WTC11 (cell line): ENCODE measurements at regions not wholly inside any gene's neighbourhood (a gene's known extent, or its start where the extent isn't known, plus 50 kb on each side); places are given as distances from the start of the nearest gene placed in this dataset.

Source experiments
- ATAC-seq: fragments of 200-7000 bp; cut with Tn5 transposase; 2 replicates; pipeline ENCODE4 v1.10.0; 2021; ENCODE audit warnings: mild to moderate bottlenecking, moderate library complexity
- CTCF ChIA-PET: fragments of 300-600 bp; sonication (Branson Sonifier 250); formaldehyde crosslinking; loops from one replicate; lab custom pipeline; 2021; ENCODE audit warnings: antibody characterized with exemption; lab: Charles Lee
- POLR2A ChIA-PET: fragments of 350-600 bp; sonication (Branson Sonifier 250); formaldehyde crosslinking; loops from one replicate; lab custom pipeline; 2021; ENCODE audit warnings: antibody characterized with exemption; lab: Charles Lee
- DNase-seq: peaks from one replicate; pipeline ENCODE4 v3.0.0; 2021; ENCODE audit warnings: low spot score
- H3K27ac Mint-ChIP-seq: 2 replicates; pipeline ENCODE4 v1.8.0; 2021; ENCODE audit warnings: mixed read lengths
- H3K27me3 Mint-ChIP-seq: 2 replicates; pipeline ENCODE4 v1.8.0; 2021; ENCODE audit warnings: low read depth, mild to moderate bottlenecking, moderate library complexity, mixed read lengths
- H3K36me3 Mint-ChIP-seq: 2 replicates; pipeline ENCODE4 v1.8.0; 2021; ENCODE audit warnings: mixed read lengths
- H3K4me1 Mint-ChIP-seq: 2 replicates; pipeline ENCODE4 v1.8.0; 2022; ENCODE audit warnings: mixed read lengths
- H3K4me3 Mint-ChIP-seq: 2 replicates; pipeline ENCODE4 v1.8.0; 2021; ENCODE audit warnings: mild to moderate bottlenecking, moderate library complexity, mixed read lengths
- H3K9me3 Mint-ChIP-seq: 2 replicates; pipeline ENCODE4 v1.8.0; 2021; ENCODE audit warnings: mixed read lengths
- CDX4 ChIP-seq: fragments of 250-450 bp; sonication (Bioruptor Pico); IDR thresholded peaks from 2 replicates; pipeline ENCODE4 v1.9.0; 2021; ENCODE audit warnings: moderate library complexity, mild to moderate bottlenecking, inconsistent platforms, borderline replicate concordance
- E2F4 ChIP-seq: sonication (generic); formaldehyde crosslinking; IDR thresholded peaks from 2 replicates; pipeline ENCODE4 v1.8.1; 2022; ENCODE audit warnings: low read depth, mild to moderate bottlenecking, moderate library complexity, missing genetic modification reagents, borderline replicate concordance
- ELF4 ChIP-seq: sonication (generic); formaldehyde crosslinking; IDR thresholded peaks from 2 replicates; pipeline ENCODE4 v1.8.1; 2022; ENCODE audit warnings: low read depth, mild to moderate bottlenecking, moderate library complexity, missing genetic modification reagents
- JAZF1 ChIP-seq: fragments of 250-450 bp; sonication (Bioruptor Pico); IDR thresholded peaks from 2 replicates; pipeline ENCODE4 v1.9.0; 2021; ENCODE audit warnings: moderate library complexity, mild to moderate bottlenecking, inconsistent platforms
- NFATC4 ChIP-seq: fragments of 250-450 bp; sonication (Bioruptor Pico); IDR thresholded peaks from 2 replicates; pipeline ENCODE4 v1.9.0; 2021; ENCODE audit warnings: mild to moderate bottlenecking
- NR1H2 ChIP-seq: sonication (generic); formaldehyde crosslinking; IDR thresholded peaks from 2 replicates; pipeline ENCODE4 v1.9.0; 2021; ENCODE audit warnings: mild to moderate bottlenecking, moderate library complexity, missing genetic modification reagents
- NR3C1 ChIP-seq: sonication (generic); formaldehyde crosslinking; conservative IDR thresholded peaks from 2 replicates; pipeline ENCODE4 v1.8.1; 2023; ENCODE audit warnings: low read depth, mild to moderate bottlenecking, missing genetic modification reagents
- RELA ChIP-seq: sonication (generic); formaldehyde crosslinking; IDR thresholded peaks from 2 replicates; pipeline ENCODE4 v1.8.1; 2022; ENCODE audit warnings: missing genetic modification reagents, mild to moderate bottlenecking, borderline replicate concordance
- SMAD3 ChIP-seq: sonication (generic); formaldehyde crosslinking; IDR thresholded peaks from 2 replicates; pipeline ENCODE4 v1.8.0; 2022; ENCODE audit warnings: missing genetic modification reagents, mild to moderate bottlenecking, borderline replicate concordance
- SP1 ChIP-seq: sonication (generic); formaldehyde crosslinking; conservative IDR thresholded peaks from 2 replicates; pipeline ENCODE4 v1.8.1; 2022; ENCODE audit warnings: missing genetic modification reagents
- TEAD1 ChIP-seq: sonication (generic); formaldehyde crosslinking; IDR thresholded peaks from 2 replicates; pipeline ENCODE4 v1.8.0; 2022; ENCODE audit warnings: mild to moderate bottlenecking, missing genetic modification reagents
- ZNF232 ChIP-seq: sonication (generic); formaldehyde crosslinking; IDR thresholded peaks from 2 replicates; pipeline ENCODE4 v1.8.0; 2022; ENCODE audit warnings: mild to moderate bottlenecking, missing genetic modification reagents
- ZNF423 ChIP-seq: fragments of 250-450 bp; sonication (Bioruptor Pico); IDR thresholded peaks from 2 replicates; pipeline ENCODE4 v2.1.2; 2022; ENCODE audit warnings: mild to moderate bottlenecking, moderate library complexity
- TF ChIP-seq, protein P1 (sequence below): sonication (generic); formaldehyde crosslinking; IDR thresholded peaks from 2 replicates; pipeline ENCODE4 v1.8.1; 2022; ENCODE audit warnings: mild to moderate bottlenecking, moderate library complexity, missing genetic modification reagents
- TF ChIP-seq, protein P2 (sequence below): sonication (generic); formaldehyde crosslinking; conservative IDR thresholded peaks from 2 replicates; pipeline ENCODE4 v1.8.1; 2022; ENCODE audit warnings: mild to moderate bottlenecking, missing genetic modification reagents
- TF ChIP-seq, protein P3 (sequence below): sonication (generic); formaldehyde crosslinking; IDR thresholded peaks from 2 replicates; pipeline ENCODE4 v1.8.1; 2023; ENCODE audit warnings: mild to moderate bottlenecking, missing genetic modification reagents, moderate library complexity
- TF ChIP-seq, protein P4 (sequence below): sonication (generic); formaldehyde crosslinking; IDR thresholded peaks from 2 replicates; pipeline ENCODE4 v1.8.1; 2023; ENCODE audit warnings: mild to moderate bottlenecking, missing genetic modification reagents, moderate library complexity

- TF ChIP-seq RELA (CRISPR knock-in tag), result no peak
Measured at GRCh38 chr6:87972279-87972678, 75.4 kb upstream of the SPACA1 start (continued).

DNA sequence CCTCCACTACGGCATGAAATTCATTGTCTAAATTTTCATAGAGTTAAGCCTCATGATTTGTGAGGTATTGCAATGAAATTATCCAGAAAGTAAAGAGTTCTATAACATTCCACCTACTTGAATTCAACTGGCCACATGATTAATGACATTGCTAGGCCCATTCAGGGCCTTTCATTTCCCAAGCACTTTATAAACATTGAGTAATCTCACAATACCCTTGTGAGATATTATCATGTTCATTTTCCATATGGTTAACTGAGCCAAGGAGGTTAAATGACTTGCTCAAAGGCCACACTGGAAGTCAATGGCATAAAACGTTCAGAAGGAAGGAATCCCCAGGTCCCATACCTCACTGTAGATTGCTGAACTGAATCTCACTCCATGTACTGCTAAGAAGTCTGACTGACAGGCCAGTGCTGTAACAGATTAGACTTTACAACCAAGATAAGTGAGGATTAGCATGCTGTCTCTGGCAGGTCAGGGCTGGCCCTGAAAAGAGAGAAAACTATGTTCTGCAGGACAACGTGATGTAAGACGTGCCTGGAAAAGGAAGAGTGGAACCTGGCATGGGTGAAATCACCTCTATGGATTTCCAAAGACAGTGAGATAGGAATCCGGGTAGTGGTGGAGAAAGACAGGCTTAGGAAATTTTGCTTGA, 75.9 kb upstream of the SPACA1 start:
- Mint-ChIP-seq H3K4me3 (no peak overlapping the region), H3K9me3 (peaks cover 8% of the 10 kb centered on the region), H3K27ac (no peak overlapping the region), H3K36me3 (no peaks in the 10 kb centered on the region), H3K27me3 (no peaks in the 10 kb centered on the region), H3K4me1 (no peaks in the 10 kb centered on the region)
- POLR2A ChIA-PET, result no interaction called here
- ATAC-seq, result no peak
- TF ChIP-seq NFATC4 (CRISPR knock-in tag) (no peak), ZNF232 (CRISPR knock-in tag) (no peak), E2F4 (no peak), NR3C1 (no peak), SP1 (no peak), JAZF1 (no peak), TEAD1 (CRISPR knock-in tag) (no peak), ELF4 (CRISPR knock-in tag) (no peak), ZNF423 (CRISPR knock-in tag) (no peak), NR1H2 (no peak), CDX4 (CRISPR knock-in tag) (no peak)
- TF ChIP-seq, protein P1, sequence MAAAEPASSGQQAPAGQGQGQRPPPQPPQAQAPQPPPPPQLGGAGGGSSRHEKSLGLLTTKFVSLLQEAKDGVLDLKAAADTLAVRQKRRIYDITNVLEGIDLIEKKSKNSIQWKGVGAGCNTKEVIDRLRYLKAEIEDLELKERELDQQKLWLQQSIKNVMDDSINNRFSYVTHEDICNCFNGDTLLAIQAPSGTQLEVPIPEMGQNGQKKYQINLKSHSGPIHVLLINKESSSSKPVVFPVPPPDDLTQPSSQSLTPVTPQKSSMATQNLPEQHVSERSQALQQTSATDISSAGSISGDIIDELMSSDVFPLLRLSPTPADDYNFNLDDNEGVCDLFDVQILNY (CRISPR knock-in tag), result no peak
- TF ChIP-seq, protein P2, sequence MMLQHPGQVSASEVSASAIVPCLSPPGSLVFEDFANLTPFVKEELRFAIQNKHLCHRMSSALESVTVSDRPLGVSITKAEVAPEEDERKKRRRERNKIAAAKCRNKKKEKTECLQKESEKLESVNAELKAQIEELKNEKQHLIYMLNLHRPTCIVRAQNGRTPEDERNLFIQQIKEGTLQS, result no peak
- TF ChIP-seq, protein P3, sequence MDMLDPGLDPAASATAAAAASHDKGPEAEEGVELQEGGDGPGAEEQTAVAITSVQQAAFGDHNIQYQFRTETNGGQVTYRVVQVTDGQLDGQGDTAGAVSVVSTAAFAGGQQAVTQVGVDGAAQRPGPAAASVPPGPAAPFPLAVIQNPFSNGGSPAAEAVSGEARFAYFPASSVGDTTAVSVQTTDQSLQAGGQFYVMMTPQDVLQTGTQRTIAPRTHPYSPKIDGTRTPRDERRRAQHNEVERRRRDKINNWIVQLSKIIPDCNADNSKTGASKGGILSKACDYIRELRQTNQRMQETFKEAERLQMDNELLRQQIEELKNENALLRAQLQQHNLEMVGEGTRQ (CRISPR knock-in tag), result no peak
- TF ChIP-seq, protein P4, sequence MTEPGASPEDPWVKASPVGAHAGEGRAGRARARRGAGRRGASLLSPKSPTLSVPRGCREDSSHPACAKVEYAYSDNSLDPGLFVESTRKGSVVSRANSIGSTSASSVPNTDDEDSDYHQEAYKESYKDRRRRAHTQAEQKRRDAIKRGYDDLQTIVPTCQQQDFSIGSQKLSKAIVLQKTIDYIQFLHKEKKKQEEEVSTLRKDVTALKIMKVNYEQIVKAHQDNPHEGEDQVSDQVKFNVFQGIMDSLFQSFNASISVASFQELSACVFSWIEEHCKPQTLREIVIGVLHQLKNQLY (CRISPR knock-in tag), result no peak
- TF ChIP-seq, all 79 proteins: peak for 0
- CTCF ChIA-PET, result no interaction called here
- no peak for DNase-seq

- CTCF ChIA-PET, result no interaction called here
- ATAC-seq, result peak; percentile 84
- H3K9me3 Mint-ChIP-seq, result peaks cover 10% of the 10 kb centered on the region
- H3K36me3 Mint-ChIP-seq, result no peaks in the 10 kb centered on the region
- no peaks in the 10 kb centered on the region for H3K27me3 Mint-ChIP-seq
- peak; percentile 27 for DNase-seq
- H3K4me1 Mint-ChIP-seq, result no peaks in the 10 kb centered on the region
- POLR2A ChIA-PET, result no interaction called here
- no peak for TF ChIP-seq SMAD3 (CRISPR knock-in tag)
- H3K27ac Mint-ChIP-seq, result no peak overlapping the region
- H3K4me3 Mint-ChIP-seq, result no peak overlapping the region
Measured at GRCh38 chr6:87968435-87969278, 79.0 kb upstream of the SPACA1 start.
